ENCODE measurements at regions not wholly inside any gene's neighbourhood (a gene's known extent, or its start where the extent isn't known, plus 50 kb on each side); places are given as distances from the start of the nearest gene placed in this dataset.
A peak's percentile ranks its signal among the peaks of the same experiment; 100 is the strongest.

GRCh38 chr12:19908830-19909229, 459.5 kb upstream of the PDE3A start:
- TF ChIP-seq POLR2A (IDR thresholded peaks at IDR 0.05) = no peak
- intact Hi-C loops (cut with DNase I) = no loop called here
- H3K27ac ChIP-seq = peak overlapping the region in 1 of 12 donors; percentile 46

GRCh38 chr12:19909418-19909817, 458.9 kb upstream of the PDE3A start:
- Histone ChIP-seq H3K27ac (peak overlapping the region in 1 of 12 donors; percentile 46), H3K27me3 (no peaks in the 10 kb centered on the region), H3K9me3 (no peaks in the 10 kb centered on the region), H3K36me3 (no peaks in the 10 kb centered on the region), H3K4me1 (peaks cover 0 to 11% (median 0%) of the 10 kb centered on the region in 12 donors), H3K4me3 (no peak overlapping the region)
- TF ChIP-seq POLR2A (IDR thresholded peaks at IDR 0.05) (no peak), CTCF (IDR thresholded peaks at IDR 0.05) (no peak)
- DNase-seq (no peak), ATAC-seq (no peak)
- intact Hi-C loops (cut with DNase I) = no loop called here
- WGBS, 4 donors = 39 to 47% (median 46%) methylated on average over 2 of the region's 2 CpGs

More at GRCh38 chr12:19908830-19909229, 459.5 kb upstream of the PDE3A start:
- DNase-seq = no peak
- 32 to 51% (median 35%) methylated on average over 3 of the region's 3 CpGs for WGBS, 4 donors
- no peak overlapping the region for H3K4me3 ChIP-seq
- peaks cover 0 to 11% (median 0%) of the 10 kb centered on the region in 12 donors for H3K4me1 ChIP-seq
- no peak for ATAC-seq
- no peaks in the 10 kb centered on the region for H3K9me3 ChIP-seq
- no peaks in the 10 kb centered on the region for H3K27me3 ChIP-seq
- no peaks in the 10 kb centered on the region for H3K36me3 ChIP-seq

- TF ChIP-seq POLR2A (IDR thresholded peaks at IDR 0.05) = no peak
- TF ChIP-seq CTCF (IDR thresholded peaks at IDR 0.05) = no peak
- ATAC-seq = no peak
- no peak overlapping the region for H3K27ac ChIP-seq
- intact Hi-C loops (cut with DNase I) = loop anchor here in 7 of 10 donors (5.0 to 10.0 kb wide), 9 partner anchors 274 to 714 kb away; partner anchors contain the start of gene PDE3A (in 2 of the 7)
- H3K4me3 ChIP-seq = no peak overlapping the region
- no peaks in the 10 kb centered on the region for H3K9me3 ChIP-seq
- 51 to 68% (median 56%) methylated on average over 3 of the region's 3 CpGs for WGBS, 4 donors
- no peak for DNase-seq
- peaks cover 0 to 11% (median 1%) of the 10 kb centered on the region in 12 donors for H3K4me1 ChIP-seq
- H3K27me3 ChIP-seq = no peaks in the 10 kb centered on the region
- no peaks in the 10 kb centered on the region for H3K36me3 ChIP-seq
Measured at GRCh38 chr12:19910681-19911080, 457.7 kb upstream of the PDE3A start.

GRCh38 chr12:19912991-19913390, 455.3 kb upstream of the PDE3A start:
- Histone ChIP-seq H3K27me3 (no peaks in the 10 kb centered on the region), H3K9me3 (no peaks in the 10 kb centered on the region), H3K27ac (no peak overlapping the region), H3K36me3 (no peaks in the 10 kb centered on the region), H3K4me1 (peaks cover 0 to 26% (median 6%) of the 10 kb centered on the region in 12 donors), H3K4me3 (no peak overlapping the region)
- no peak for TF ChIP-seq POLR2A (IDR thresholded peaks at IDR 0.05)
- 76 to 81% (median 80%) methylated on average over 5 of the region's 5 CpGs for WGBS, 4 donors
- DNase-seq (peak in 2 of 5 donors; percentile 14 to 30), ATAC-seq (peak in 2 of 4 donors; percentile 35 to 56)
- intact Hi-C loops (cut with DNase I) = loop anchor here in 7 of 10 donors (5.0 to 10.0 kb wide), 9 partner anchors 272 to 712 kb away; partner anchors contain the start of gene PDE3A (in 2 of the 7)

GRCh38 chr12:19915392-19916195, 452.7 kb upstream of the PDE3A start:
- intact Hi-C loops (cut with DNase I) = loop anchor here (2.0 to 10.0 kb wide), 14 partner anchors 69 to 709 kb away; partner anchors contain the start of gene PDE3A (in 5 of the 10)
- WGBS, 4 donors = 60 to 71% (median 65%) methylated on average over 3 of the region's 3 CpGs

More at GRCh38 chr12:19915392-19916195, 452.7 kb upstream of the PDE3A start:
- no peak overlapping the region for H3K4me3 ChIP-seq
- H3K27me3 ChIP-seq = no peaks in the 10 kb centered on the region
- peak; percentile 41 to 76 (median 64) for TF ChIP-seq CTCF (IDR thresholded peaks at IDR 0.05)
- TF ChIP-seq POLR2A (IDR thresholded peaks at IDR 0.05) = no peak
- peaks cover 0 to 26% (median 3%) of the 10 kb centered on the region in 12 donors for H3K4me1 ChIP-seq
- no peaks in the 10 kb centered on the region for H3K9me3 ChIP-seq
- DNase-seq = no peak
- no peaks in the 10 kb centered on the region for H3K36me3 ChIP-seq
- peak overlapping the region in 9 of 12 donors; percentile 10 to 59 (median 45) for H3K27ac ChIP-seq
- peak; percentile 45 to 84 (median 69) for ATAC-seq

All from heart left ventricle (tissue), 16 donors.